HFFc6 (cell line): ENCODE measurements at regions not wholly inside any gene's neighbourhood (a gene's known extent, or its start where the extent isn't known, plus 50 kb on each side); places are given as distances from the start of the nearest gene placed in this dataset.

Experiments
- DNase-seq: peaks from one replicate; pipeline ENCODE4 v3.0.0-alpha.2; 2018
- H3K27ac Mint-ChIP-seq: 2 replicates; pipeline ENCODE4 v1.8.0; 2020; ENCODE audit warnings: mild to moderate bottlenecking, mixed read lengths
- H3K27me3 Mint-ChIP-seq: 2 replicates; pipeline ENCODE4 v1.8.0; 2021; ENCODE audit warnings: mild to moderate bottlenecking, moderate library complexity, mixed read lengths; ENCODE audit not compliant: insufficient read depth
- H3K36me3 Mint-ChIP-seq: 2 replicates; pipeline ENCODE4 v1.8.0; 2021; ENCODE audit warnings: low read depth, mixed read lengths
- H3K4me1 Mint-ChIP-seq: 2 replicates; pipeline ENCODE4 v1.8.0; 2020; ENCODE audit warnings: low read depth, mixed read lengths
- H3K4me3 Mint-ChIP-seq: 2 replicates; pipeline ENCODE4 v1.8.0; 2020; ENCODE audit warnings: mild to moderate bottlenecking, moderate library complexity, mixed read lengths
- H3K9me3 Mint-ChIP-seq: 2 replicates; pipeline ENCODE4 v1.8.0; 2020; ENCODE audit warnings: mild to moderate bottlenecking, mixed read lengths
- TF ChIP-seq, protein P1 (sequence below): fragments of 200-600 bp; sonication (generic); IDR thresholded peaks from 2 replicates; pipeline ENCODE4 v1.5.0; 2021; ENCODE audit warnings: antibody characterized with exemption, mild to moderate bottlenecking

- Mint-ChIP-seq H3K4me1 (no peaks in the 10 kb centered on the region), H3K27ac (no peak overlapping the region), H3K4me3 (no peak overlapping the region), H3K27me3 (no peaks in the 10 kb centered on the region), H3K9me3 (no peaks in the 10 kb centered on the region; the same call in 1 of the 2 replicates), H3K36me3 (no peaks in the 10 kb centered on the region)
- TF ChIP-seq, protein P1, sequence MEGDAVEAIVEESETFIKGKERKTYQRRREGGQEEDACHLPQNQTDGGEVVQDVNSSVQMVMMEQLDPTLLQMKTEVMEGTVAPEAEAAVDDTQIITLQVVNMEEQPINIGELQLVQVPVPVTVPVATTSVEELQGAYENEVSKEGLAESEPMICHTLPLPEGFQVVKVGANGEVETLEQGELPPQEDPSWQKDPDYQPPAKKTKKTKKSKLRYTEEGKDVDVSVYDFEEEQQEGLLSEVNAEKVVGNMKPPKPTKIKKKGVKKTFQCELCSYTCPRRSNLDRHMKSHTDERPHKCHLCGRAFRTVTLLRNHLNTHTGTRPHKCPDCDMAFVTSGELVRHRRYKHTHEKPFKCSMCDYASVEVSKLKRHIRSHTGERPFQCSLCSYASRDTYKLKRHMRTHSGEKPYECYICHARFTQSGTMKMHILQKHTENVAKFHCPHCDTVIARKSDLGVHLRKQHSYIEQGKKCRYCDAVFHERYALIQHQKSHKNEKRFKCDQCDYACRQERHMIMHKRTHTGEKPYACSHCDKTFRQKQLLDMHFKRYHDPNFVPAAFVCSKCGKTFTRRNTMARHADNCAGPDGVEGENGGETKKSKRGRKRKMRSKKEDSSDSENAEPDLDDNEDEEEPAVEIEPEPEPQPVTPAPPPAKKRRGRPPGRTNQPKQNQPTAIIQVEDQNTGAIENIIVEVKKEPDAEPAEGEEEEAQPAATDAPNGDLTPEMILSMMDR: no peak
- no peak for DNase-seq
Measured at GRCh38 chr1:72780212-72780611, 497.9 kb upstream of the NEGR1 start.

DNA sequence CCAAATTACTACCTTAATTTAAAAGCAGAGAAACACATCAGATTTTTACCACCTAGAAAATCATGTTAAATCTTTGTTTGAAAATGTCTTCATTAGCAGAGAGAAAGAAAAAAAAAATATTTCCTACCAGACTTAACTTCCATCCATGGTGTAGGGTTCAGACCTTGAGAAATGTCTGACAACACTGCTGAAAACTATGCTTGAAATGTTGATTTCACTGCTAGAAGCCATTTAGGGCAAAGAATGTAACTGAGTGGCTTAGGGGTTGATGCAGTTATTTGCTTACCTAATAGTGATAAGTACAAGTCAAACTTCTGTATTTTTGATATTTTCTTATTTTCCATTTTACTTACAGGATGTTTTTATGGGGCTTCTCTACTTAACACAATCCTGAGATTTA lies 495.6 kb upstream of the NEGR1 start:
- Mint-ChIP-seq H3K36me3 (no peaks in the 10 kb centered on the region), H3K27me3 (no peaks in the 10 kb centered on the region), H3K4me3 (no peak overlapping the region), H3K9me3 (no peaks in the 10 kb centered on the region; the same call in 1 of the 2 replicates), H3K4me1 (no peaks in the 10 kb centered on the region), H3K27ac (no peak overlapping the region)
- DNase-seq: no peak
- TF ChIP-seq, protein P1: no peak

GRCh38 chr1:72763481-72763880 lies 481.1 kb upstream of the NEGR1 start:
- Mint-ChIP-seq H3K4me1 (no peaks in the 10 kb centered on the region), H3K9me3 (no peaks in the 10 kb centered on the region; the same call in 1 of the 2 replicates), H3K27ac (no peak overlapping the region), H3K36me3 (no peaks in the 10 kb centered on the region), H3K4me3 (no peak overlapping the region), H3K27me3 (peaks cover 3% of the 10 kb centered on the region; the same call in 1 of the 2 replicates)
- TF ChIP-seq, protein P1: no peak
- DNase-seq: no peak

DNA sequence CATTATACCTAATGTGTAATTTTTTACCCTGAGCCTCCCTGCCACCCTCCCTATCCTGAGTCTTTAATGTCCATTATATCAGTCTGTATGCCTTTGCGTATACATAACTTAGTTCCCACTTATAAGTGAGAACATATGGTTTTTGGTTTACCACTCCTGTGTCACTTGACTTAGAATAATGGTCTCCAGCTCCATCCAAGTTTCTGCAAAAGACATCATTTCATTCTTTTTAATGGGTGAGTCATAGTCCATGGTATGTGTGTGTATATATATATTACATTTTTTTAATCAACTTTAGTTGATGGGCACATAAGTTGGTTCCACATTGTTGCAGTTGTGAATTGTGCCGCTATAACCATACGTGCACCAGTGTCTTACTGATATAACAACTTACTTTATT lies 477.1 kb upstream of the NEGR1 start:
- TF ChIP-seq, protein P1: no peak
- Mint-ChIP-seq H3K27me3 (peaks cover 2% of the 10 kb centered on the region; the same call in 1 of the 2 replicates), H3K36me3 (no peaks in the 10 kb centered on the region), H3K4me1 (no peaks in the 10 kb centered on the region), H3K27ac (no peak overlapping the region), H3K9me3 (no peaks in the 10 kb centered on the region; the same call in 1 of the 2 replicates), H3K4me3 (no peak overlapping the region)
- no peak for DNase-seq

DNA sequence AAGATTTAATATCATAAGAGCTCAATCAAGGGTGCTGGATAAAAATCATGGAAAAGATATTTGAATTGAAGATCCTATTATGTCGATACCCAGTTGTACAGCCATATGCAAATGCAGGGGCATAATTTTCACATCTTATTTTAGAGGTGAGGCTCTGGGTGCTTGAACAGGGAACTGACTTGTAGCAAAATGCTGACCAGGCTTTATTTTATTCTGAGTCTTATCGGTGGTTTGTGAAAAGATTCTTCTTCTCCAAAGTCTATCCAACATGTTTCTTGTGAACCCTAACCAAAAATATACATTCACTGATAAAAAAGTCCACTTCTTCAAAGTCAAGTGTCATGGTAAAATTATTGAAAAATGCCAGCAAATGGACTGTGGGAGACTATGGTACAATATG lies 475.5 kb upstream of the NEGR1 start:
- no peaks in the 10 kb centered on the region for H3K4me1 Mint-ChIP-seq
- H3K4me3 Mint-ChIP-seq: no peak overlapping the region
- H3K9me3 Mint-ChIP-seq: no peaks in the 10 kb centered on the region; the same call in 1 of the 2 replicates
- DNase-seq: no peak
- TF ChIP-seq, protein P1: no peak
- no peak overlapping the region for H3K27ac Mint-ChIP-seq
- no peaks in the 10 kb centered on the region for H3K36me3 Mint-ChIP-seq
- H3K27me3 Mint-ChIP-seq: no peaks in the 10 kb centered on the region

DNA sequence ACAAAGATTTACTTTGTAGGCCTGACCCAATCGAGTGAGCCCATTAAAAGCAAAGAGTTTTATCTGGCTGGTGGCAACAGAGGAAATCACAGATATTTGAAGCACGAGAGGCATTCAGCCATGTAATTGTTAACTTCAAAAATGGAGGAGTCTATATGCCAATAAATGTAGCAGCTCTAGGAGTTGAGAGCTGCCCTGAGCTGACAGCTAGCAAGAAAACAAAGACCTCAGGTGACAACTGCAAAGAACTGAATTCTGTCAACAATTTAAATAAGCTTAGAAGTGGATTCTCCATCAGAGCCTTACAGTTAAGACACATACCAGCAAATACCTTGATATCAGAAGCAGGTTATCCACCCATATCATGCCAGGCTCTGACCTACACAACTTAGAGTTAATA lies 463.1 kb upstream of the NEGR1 start:
- H3K9me3 Mint-ChIP-seq: no peaks in the 10 kb centered on the region
- TF ChIP-seq, protein P1: no peak
- no peak for DNase-seq

More for the DNA sequence above, 463.1 kb upstream of the NEGR1 start:
- H3K4me3 Mint-ChIP-seq: no peak overlapping the region
- H3K27ac Mint-ChIP-seq: no peak overlapping the region
- no peaks in the 10 kb centered on the region for H3K27me3 Mint-ChIP-seq
- H3K36me3 Mint-ChIP-seq: no peaks in the 10 kb centered on the region
- no peaks in the 10 kb centered on the region for H3K4me1 Mint-ChIP-seq
